Astrocyte of the cerebellum (primary cell): ENCODE measurements at regions not wholly inside any gene's neighbourhood (a gene's known extent, or its start where the extent isn't known, plus 50 kb on each side); places are given as distances from the start of the nearest gene placed in this dataset.

ENCODE experiments used
- DNase-seq: peaks from one replicate; pipeline ENCODE4 v3.0.0-alpha.2; 2011; ENCODE audit warnings: low read depth
- H3K4me3 ChIP-seq: 2 replicates; pipeline ENCODE4 v1.5.1; 2011; ENCODE audit warnings: mild to moderate bottlenecking, low read depth, low read length, moderate library complexity
- CTCF ChIP-seq: IDR thresholded peaks from 2 replicates; pipeline ENCODE4 v1.5.1; 2012; ENCODE audit warnings: low read length, low read depth, moderate library complexity, mild to moderate bottlenecking; ENCODE audit errors: missing control alignments
- in situ Hi-C: cut with HindIII; loops from 2 replicates; pipeline ENCODE4 v1.10.0; 2017; ENCODE audit warnings: low sequenced_read_pairs

DNA sequence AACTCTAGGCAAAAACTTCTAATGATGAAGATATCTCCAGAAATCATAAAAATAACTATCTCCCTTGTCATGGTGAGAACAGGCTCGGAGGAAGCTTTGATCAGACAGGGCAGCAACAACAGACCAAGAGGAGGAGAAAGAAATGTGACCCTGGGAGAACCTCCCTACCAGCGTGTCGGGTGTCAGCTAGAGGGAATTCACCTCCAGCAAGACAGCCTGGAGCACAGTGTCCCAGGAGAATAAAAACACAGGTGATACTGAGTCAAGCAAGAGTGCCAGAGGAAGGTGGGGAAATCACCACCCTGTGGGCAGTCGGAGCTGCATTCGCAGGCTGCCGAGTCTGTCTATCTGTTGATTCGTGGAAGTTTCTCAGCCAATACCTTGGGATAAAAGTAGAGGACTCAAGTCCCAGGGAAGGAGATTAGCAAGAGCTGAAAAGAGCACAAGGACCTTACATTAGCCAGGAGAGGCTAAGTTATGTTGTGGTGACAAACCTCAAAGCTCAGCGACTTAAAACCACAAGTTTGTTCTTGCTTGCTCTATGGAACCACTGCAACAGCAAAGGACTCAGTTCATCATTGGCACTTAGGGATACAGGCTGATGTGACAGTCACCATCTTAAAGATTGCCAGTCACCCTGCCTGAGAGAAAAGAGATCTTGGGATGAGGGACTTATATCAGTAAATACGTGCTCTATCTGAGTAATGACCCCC is 598.3 kb downstream of the CCDC171 start:
- in situ Hi-C loops: no loop called here
- no peak for DNase-seq
- no peak overlapping the region for H3K4me3 ChIP-seq
- TF ChIP-seq CTCF: no peak

DNA sequence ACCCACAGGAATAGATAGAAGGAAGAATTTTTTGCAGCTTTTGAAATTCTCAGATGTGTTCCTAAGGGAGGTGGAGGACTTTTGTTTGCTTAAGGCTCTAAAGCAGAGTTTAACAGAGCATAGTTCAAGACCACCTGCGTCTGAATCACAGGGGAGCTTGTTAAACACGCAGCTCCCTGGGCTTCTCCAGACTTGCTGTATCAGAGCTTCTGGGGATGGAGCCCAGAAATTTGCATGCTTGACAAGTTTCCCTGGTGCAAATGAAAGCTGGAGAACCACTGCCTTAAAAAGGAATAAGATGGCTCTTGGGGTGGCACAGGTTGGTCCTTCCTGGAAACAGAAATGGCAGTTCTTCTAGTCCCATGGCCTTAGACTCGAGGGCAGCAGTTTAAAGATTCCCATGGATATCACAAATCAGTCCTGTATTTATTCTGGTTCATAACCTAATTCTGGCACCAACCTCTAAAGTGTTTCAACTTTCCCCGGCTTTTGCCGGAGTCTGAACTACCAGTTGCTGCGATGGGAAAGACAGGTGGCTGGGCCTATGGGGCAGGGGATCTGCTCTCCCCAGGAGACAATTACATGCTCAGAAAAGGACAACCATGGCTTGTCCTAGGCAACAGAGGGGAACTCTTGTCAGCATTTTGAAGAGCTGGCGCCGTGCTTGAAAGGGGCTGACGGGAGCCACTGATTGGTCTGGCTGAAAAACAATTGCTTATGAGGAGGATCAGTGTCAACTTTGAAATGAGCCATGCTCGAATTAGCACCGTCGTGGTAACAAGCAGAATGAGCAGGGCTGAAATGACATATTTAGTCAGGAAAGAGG is 599.6 kb downstream of the CCDC171 start:
- H3K4me3 ChIP-seq: no peak overlapping the region
- DNase-seq: no peak
- in situ Hi-C loops: no loop called here
- TF ChIP-seq CTCF: no peak

DNA sequence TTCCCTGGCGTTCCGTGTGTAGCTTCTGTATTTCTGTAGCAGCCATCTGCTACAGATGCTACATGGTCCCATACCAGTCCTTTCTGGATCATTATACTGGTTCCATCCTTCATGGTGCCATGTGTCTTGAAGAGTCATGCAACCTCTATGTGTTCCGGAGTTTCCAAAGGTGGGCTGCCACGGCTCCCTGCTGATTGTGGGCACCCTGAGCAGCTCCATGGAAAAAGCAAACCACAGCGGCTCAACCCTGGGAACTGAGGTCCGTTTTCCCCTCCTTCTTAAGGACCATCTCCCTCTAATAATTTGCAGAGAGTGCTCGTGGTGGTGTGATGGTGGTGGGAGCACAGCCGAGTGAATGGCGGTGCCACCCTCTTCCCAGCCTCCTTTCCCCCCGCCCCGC is 600.4 kb downstream of the CCDC171 start:
- no peak overlapping the region for H3K4me3 ChIP-seq
- no peak for TF ChIP-seq CTCF
- in situ Hi-C loops: no loop called here
- DNase-seq: no peak

- in situ Hi-C loops: no loop called here
- TF ChIP-seq CTCF: no peak
- DNase-seq: no peak
- no peak overlapping the region for H3K4me3 ChIP-seq
Observed at GRCh38 chr9:16153741-16154140, 600.9 kb downstream of the CCDC171 start.

DNA sequence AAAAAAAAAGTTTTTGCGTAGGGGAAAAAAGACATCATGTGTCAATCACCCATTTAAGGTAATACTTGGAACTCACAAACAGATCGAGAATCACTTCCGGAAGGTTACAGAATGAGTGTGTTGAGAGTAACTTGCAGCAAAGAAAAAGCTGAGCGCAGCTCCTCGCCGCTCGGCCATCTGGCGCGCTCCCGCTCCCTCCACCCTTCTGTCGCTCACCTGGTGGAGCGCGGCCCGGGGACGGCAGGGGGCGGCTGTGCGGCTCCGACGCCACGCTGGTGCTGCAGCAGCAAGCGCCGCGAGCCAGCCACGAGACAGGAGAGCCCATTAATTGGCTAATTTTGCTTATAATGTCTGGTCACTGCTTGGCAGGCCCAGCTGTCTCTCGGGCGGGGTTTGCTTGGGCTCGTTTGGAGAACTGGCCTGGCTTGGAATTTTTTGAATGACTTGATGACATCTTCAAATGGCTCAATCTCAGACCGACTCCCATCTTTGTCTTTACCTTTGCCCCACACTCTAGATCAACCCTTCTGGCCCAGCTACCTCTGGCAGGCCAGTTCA is 601.8 kb downstream of the CCDC171 start:
- TF ChIP-seq CTCF: peak; percentile 44
- DNase-seq: no peak
- no peak overlapping the region for H3K4me3 ChIP-seq
- in situ Hi-C loops: no loop called here

GRCh38 chr9:16155878-16156277 is 603.0 kb downstream of the CCDC171 start:
- DNase-seq: no peak
- in situ Hi-C loops: no loop called here
- H3K4me3 ChIP-seq: no peak overlapping the region
- no peak for TF ChIP-seq CTCF
